AG04450 (cell line): ENCODE measurements at regions not wholly inside any gene's neighbourhood (a gene's known extent, or its start where the extent isn't known, plus 50 kb on each side); places are given as distances from the start of the nearest gene placed in this dataset.

Experiments used
- CTCF ChIA-PET: fragments of 300-600, 350-600 bp; formaldehyde crosslinking; extraction: SDS; loops from one replicate; lab custom pipeline; 2022; ENCODE audit warnings: antibody characterized with exemption, inconsistent platforms; lab: Charles Lee
- POLR2A ChIA-PET: fragments of 350-600 bp; formaldehyde crosslinking; extraction: SDS; loops from one replicate; lab custom pipeline; 2021; ENCODE audit warnings: antibody characterized with exemption, inconsistent platforms; lab: Yijun Ruan, JAX
- DNase-seq: peaks from one replicate; pipeline ENCODE4 v3.0.0-alpha.2; 2011; ENCODE audit warnings: low read depth, low spot score
- H3K27ac ChIP-seq: one replicate; pipeline ENCODE4 v1.5.1; 2012; ENCODE audit warnings: low read depth, low read length, control low read depth
- H3K27me3 ChIP-seq: one replicate; pipeline ENCODE4 v1.6.0; 2012; ENCODE audit warnings: low read length; ENCODE audit not compliant: control insufficient read depth, insufficient read depth
- H3K4me3 ChIP-seq: 2 replicates; pipeline ENCODE4 v1.5.1; 2011; ENCODE audit warnings: mild to moderate bottlenecking, low read depth, low read length, control low read depth
- H3K9me3 ChIP-seq: 2 replicates; pipeline ENCODE4 v1.5.1; 2012; ENCODE audit warnings: low read length; ENCODE audit not compliant: control insufficient read depth, insufficient read depth
- CTCF ChIP-seq: IDR thresholded peaks from 2 replicates; pipeline ENCODE4 v1.5.1; 2011; ENCODE audit warnings: low read depth, low read length, control low read depth, inconsistent platforms

- CTCF ChIA-PET = interaction anchor here (1.8 kb wide), 1 partner anchor 11 kb away, joined by 6 read pairs; no protein-coding TSS in a partner anchor
- Histone ChIP-seq H3K9me3 (no peaks in the 10 kb centered on the region; the same call in 1 of the 2 replicates), H3K4me3 (no peak overlapping the region), H3K27me3 (peaks cover 11% of the 10 kb centered on the region), H3K27ac (no peak overlapping the region)
- POLR2A ChIA-PET = no interaction called here
- no peak for TF ChIP-seq CTCF
- no peak for DNase-seq
These were observed 261.0 kb downstream of the NSG2 start for GRCh38 chr5:174306345-174307030.

- ChIA-PET POLR2A (no interaction called here), CTCF (interaction anchor here (1.8 kb wide), 1 partner anchor 10 kb away, joined by 6 read pairs; no protein-coding TSS in a partner anchor)
- H3K4me3 ChIP-seq = no peak overlapping the region
- no peaks in the 10 kb centered on the region; the same call in 1 of the 2 replicates for H3K9me3 ChIP-seq
- DNase-seq = no peak
- peaks cover 11% of the 10 kb centered on the region for H3K27me3 ChIP-seq
- no peak for TF ChIP-seq CTCF
- H3K27ac ChIP-seq = no peak overlapping the region
These were observed 261.5 kb downstream of the NSG2 start for GRCh38 chr5:174307031-174307408.

DNA sequence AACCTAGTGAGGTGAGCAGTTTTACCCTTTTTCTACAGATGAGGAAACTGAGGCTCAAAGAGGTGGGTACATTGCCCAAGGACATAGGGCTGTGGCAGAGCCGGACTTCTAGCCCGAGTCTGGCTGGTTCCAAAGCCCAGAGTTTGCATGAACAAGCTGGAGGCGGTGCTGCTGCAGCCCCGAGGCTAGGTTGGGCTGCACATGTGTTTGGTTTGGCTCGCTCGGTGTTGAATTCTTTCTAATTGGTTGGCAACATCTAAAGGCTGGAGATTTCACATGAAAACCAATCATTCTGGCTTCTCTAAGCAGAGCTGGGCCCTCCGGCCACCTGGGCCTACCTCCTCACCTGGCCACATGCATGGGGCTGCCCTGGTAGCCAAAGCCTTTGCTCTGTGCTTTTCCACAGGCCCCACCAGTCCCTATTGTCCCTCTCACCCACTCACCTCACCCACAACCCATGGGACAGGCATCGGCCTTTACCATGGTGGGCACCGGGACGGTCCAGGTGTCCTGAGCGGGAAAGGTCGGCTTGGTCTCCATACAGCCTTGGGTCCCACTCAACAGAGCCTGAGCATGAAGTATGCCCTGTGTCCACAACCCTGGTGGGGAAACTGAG lies 262.3 kb downstream of the NSG2 start:
- ChIA-PET CTCF (interaction anchor here (1.8 kb wide), 1 partner anchor 9 kb away, joined by 6 read pairs; no protein-coding TSS in a partner anchor), POLR2A (no interaction called here)
- Histone ChIP-seq H3K9me3 (no peaks in the 10 kb centered on the region; the same call in 1 of the 2 replicates), H3K4me3 (no peak overlapping the region), H3K27ac (no peak overlapping the region), H3K27me3 (peaks cover 8% of the 10 kb centered on the region)
- no peak for DNase-seq
- TF ChIP-seq CTCF = no peak

GRCh38 chr5:174309131-174309795 lies 263.8 kb downstream of the NSG2 start:
- H3K4me3 ChIP-seq = no peak overlapping the region
- ChIA-PET CTCF (interaction anchor here (1.1 to 5.5 kb wide), 3 partner anchors 8 to 336 kb away, joined by 3 to 56 read pairs (median 5); partner anchors contain the start of gene NSG2), POLR2A (interaction anchor here (0.5 kb wide), 1 partner anchor 73 kb away, joined by 3 read pairs; no protein-coding TSS in a partner anchor)
- TF ChIP-seq CTCF = no peak
- DNase-seq = no peak
- peaks cover 8% of the 10 kb centered on the region for H3K27me3 ChIP-seq
- H3K27ac ChIP-seq = no peak overlapping the region
- H3K9me3 ChIP-seq = no peaks in the 10 kb centered on the region; the same call in 1 of the 2 replicates
